Prostate gland (tissue), 2 donors: ENCODE measurements at regions not wholly inside any gene's neighbourhood (a gene's known extent, or its start where the extent isn't known, plus 50 kb on each side); places are given as distances from the start of the nearest gene placed in this dataset.

Source experiments
- POLR2A ChIP-seq: fragments of 450-650 bp; IDR thresholded peaks from one replicate; pipeline ENCODE4 v1.6.1; 2016; ENCODE audit warnings: antibody characterized with exemption, mild to moderate bottlenecking
- TF ChIP-seq, protein P1 (sequence below), 4 experiments: fragments of 200-600 bp in 2 of 4; fragments of 450-650 bp in 2 of 4; sonication (generic) in 2 of 4; IDR thresholded peaks; 1 replicate in 3 of 4; 2 replicates in 1 of 4; pipeline ENCODE4 v1.5.1; 2016 to 2019; ENCODE audit warnings: antibody characterized with exemption in 4 of 4, mild to moderate bottlenecking in 2 of 4, moderate library complexity in 2 of 4

DNA sequence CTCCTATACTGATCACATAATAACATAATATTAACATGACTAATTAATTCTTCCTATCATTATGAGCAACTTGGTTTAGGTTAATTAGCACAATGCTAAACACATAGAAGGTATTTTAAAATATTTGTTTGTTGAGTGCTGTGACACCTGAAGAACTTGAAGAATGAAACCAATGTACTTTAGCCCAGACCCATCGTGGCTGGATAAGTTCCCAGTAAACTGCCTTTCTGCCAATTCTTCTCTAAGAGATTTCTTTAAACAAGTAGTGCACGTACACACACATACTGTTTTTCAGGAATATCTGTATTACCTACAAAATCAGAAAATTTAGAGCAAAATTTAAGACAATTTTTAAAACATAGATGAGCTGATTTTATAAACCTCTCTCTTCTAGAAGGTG is 207.4 kb upstream of the SSTR1 start:
- TF ChIP-seq POLR2A = no peak
- TF ChIP-seq, protein P1, sequence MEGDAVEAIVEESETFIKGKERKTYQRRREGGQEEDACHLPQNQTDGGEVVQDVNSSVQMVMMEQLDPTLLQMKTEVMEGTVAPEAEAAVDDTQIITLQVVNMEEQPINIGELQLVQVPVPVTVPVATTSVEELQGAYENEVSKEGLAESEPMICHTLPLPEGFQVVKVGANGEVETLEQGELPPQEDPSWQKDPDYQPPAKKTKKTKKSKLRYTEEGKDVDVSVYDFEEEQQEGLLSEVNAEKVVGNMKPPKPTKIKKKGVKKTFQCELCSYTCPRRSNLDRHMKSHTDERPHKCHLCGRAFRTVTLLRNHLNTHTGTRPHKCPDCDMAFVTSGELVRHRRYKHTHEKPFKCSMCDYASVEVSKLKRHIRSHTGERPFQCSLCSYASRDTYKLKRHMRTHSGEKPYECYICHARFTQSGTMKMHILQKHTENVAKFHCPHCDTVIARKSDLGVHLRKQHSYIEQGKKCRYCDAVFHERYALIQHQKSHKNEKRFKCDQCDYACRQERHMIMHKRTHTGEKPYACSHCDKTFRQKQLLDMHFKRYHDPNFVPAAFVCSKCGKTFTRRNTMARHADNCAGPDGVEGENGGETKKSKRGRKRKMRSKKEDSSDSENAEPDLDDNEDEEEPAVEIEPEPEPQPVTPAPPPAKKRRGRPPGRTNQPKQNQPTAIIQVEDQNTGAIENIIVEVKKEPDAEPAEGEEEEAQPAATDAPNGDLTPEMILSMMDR (IDR thresholded peaks at IDR 0.05) = no peak
